ENCODE measurements at regions not wholly inside any gene's neighbourhood (a gene's known extent, or its start where the extent isn't known, plus 50 kb on each side); places are given as distances from the start of the nearest gene placed in this dataset.

GRCh38 chr2:74036010-74036409 lies 51.3 kb downstream of the TET3 start:
- WGBS, 2 donors: 94 to 95% methylated on average over 7 of the region's 7 CpGs
- Histone ChIP-seq H3K4me1 (ENCODE audit: control insufficient read depth in 2 of 2, insufficient read depth in 2 of 2, low read length in 1 of 2) (peaks cover 10 to 14% of the 10 kb centered on the region in 2 donors), H3K36me3 (ENCODE audit: control insufficient read depth in 2 of 2, insufficient read depth in 2 of 2, low read length in 1 of 2) (no peaks in the 10 kb centered on the region), H3K27me3 (ENCODE audit: control insufficient read depth in 1 of 2, insufficient read depth in 2 of 2, low read length in 2 of 2) (no peaks in the 10 kb centered on the region), H3K9me3 (ENCODE audit: control insufficient read depth in 2 of 2, insufficient read depth in 1 of 2, low read depth in 1 of 2, low read length in 1 of 2) (no peaks in the 10 kb centered on the region), H3K27ac (ENCODE audit: low read depth in 2 of 2, low read length in 1 of 2) (no peak overlapping the region), H3K4me3 (ENCODE audit: low read depth in 1 of 2, low read length in 2 of 2) (no peak overlapping the region)

DNA sequence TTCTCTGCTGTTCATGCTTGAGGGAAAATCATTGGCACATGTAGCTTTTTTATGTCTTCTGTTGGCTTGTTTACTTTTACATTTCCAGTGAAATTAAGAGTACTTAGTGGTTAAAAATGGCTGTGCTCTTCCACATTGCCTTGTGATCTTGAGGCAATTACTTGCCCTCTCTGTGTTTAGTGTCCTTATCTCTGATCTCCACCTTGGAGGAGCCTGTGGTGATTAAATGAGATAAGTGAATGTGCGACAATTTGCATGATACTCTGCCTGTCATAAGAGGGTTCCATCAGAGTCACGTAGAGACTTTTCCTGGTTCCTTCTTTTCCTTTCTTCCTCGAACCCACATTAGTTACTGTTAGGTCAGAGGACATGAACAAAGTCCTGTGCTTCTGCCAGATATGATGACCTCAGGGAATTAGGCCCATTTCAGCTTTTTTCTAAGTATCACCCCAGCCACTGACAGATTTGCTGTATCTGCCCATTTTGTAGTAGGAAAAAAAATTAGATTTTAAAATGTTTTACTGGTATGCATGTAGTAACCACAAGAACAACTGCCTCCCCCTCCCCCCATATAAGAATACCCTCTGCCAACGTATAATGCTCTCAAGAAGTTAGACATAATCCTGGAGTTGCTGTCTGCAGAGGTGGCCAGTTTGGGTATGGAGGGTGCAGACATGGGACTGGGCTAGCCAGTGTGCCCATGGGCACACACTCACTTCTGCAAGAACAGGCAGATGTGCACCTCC lies 51.9 kb downstream of the TET3 start:
- no peaks in the 10 kb centered on the region for H3K9me3 ChIP-seq (ENCODE audit: control insufficient read depth in 2 of 2, insufficient read depth in 1 of 2, low read depth in 1 of 2, low read length in 1 of 2)
- H3K36me3 ChIP-seq (ENCODE audit: control insufficient read depth in 2 of 2, insufficient read depth in 2 of 2, low read length in 1 of 2): no peaks in the 10 kb centered on the region
- 81 to 85% methylated on average over 4 of the region's 4 CpGs for WGBS, 2 donors
- H3K4me1 ChIP-seq (ENCODE audit: control insufficient read depth in 2 of 2, insufficient read depth in 2 of 2, low read length in 1 of 2): peaks cover 10 to 12% of the 10 kb centered on the region in 2 donors
- no peaks in the 10 kb centered on the region for H3K27me3 ChIP-seq (ENCODE audit: control insufficient read depth in 1 of 2, insufficient read depth in 2 of 2, low read length in 2 of 2)
- H3K4me3 ChIP-seq (ENCODE audit: low read depth in 1 of 2, low read length in 2 of 2): no peak overlapping the region
- no peak overlapping the region for H3K27ac ChIP-seq (ENCODE audit: low read depth in 2 of 2, low read length in 1 of 2)

GRCh38 chr2:74037379-74037860 lies 52.7 kb downstream of the TET3 start:
- Histone ChIP-seq H3K4me1 (ENCODE audit: control insufficient read depth in 2 of 2, insufficient read depth in 2 of 2, low read length in 1 of 2) (peaks cover 6 to 7% of the 10 kb centered on the region in 2 donors), H3K27me3 (ENCODE audit: control insufficient read depth in 1 of 2, insufficient read depth in 2 of 2, low read length in 2 of 2) (no peaks in the 10 kb centered on the region)
- WGBS, 2 donors: 57 to 81% methylated on average over 1 of the region's 1 CpG

DNA sequence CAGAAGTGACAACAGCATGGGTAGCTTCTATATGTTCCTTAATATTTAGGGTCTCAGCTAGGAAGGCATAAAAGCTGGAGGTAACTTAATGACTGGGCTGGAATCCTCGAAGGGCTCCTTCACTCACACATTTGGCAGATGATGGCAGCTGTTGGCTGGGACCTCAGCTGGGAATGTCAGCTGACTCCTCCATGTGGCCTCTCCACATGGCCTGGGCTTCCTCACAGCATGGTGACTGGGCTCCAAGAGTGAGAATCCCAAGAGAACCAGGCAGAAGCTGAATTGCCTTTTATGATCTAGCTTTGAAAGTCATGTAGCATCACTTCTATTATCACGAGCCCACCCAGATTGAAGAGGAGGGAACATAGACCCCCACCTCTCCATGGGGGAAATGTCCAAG lies 54.9 kb downstream of the TET3 start:
- H3K4me1 ChIP-seq (ENCODE audit: control insufficient read depth in 2 of 2, insufficient read depth in 2 of 2, low read length in 1 of 2): peaks cover 3 to 7% of the 10 kb centered on the region in 2 donors
- 79 to 89% methylated on average over 2 of the region's 2 CpGs for WGBS, 2 donors
- H3K4me3 ChIP-seq (ENCODE audit: low read depth in 1 of 2, low read length in 2 of 2): no peak overlapping the region
- no peaks in the 10 kb centered on the region for H3K27me3 ChIP-seq (ENCODE audit: control insufficient read depth in 1 of 2, insufficient read depth in 2 of 2, low read length in 2 of 2)
- no peaks in the 10 kb centered on the region for H3K9me3 ChIP-seq (ENCODE audit: control insufficient read depth in 2 of 2, insufficient read depth in 1 of 2, low read depth in 1 of 2, low read length in 1 of 2)
- H3K27ac ChIP-seq (ENCODE audit: low read depth in 2 of 2, low read length in 1 of 2): no peak overlapping the region
- H3K36me3 ChIP-seq (ENCODE audit: control insufficient read depth in 2 of 2, insufficient read depth in 2 of 2, low read length in 1 of 2): no peaks in the 10 kb centered on the region

More at GRCh38 chr2:74037379-74037860, 52.7 kb downstream of the TET3 start:
- H3K9me3 ChIP-seq (ENCODE audit: control insufficient read depth in 2 of 2, insufficient read depth in 1 of 2, low read depth in 1 of 2, low read length in 1 of 2): no peaks in the 10 kb centered on the region
- H3K4me3 ChIP-seq (ENCODE audit: low read depth in 1 of 2, low read length in 2 of 2): no peak overlapping the region
- no peaks in the 10 kb centered on the region for H3K36me3 ChIP-seq (ENCODE audit: control insufficient read depth in 2 of 2, insufficient read depth in 2 of 2, low read length in 1 of 2)
- no peak overlapping the region for H3K27ac ChIP-seq (ENCODE audit: low read depth in 2 of 2, low read length in 1 of 2)

- Histone ChIP-seq H3K4me1 (ENCODE audit: control insufficient read depth in 2 of 2, insufficient read depth in 2 of 2, low read length in 1 of 2) (peaks cover 3 to 7% of the 10 kb centered on the region in 2 donors), H3K27me3 (ENCODE audit: control insufficient read depth in 1 of 2, insufficient read depth in 2 of 2, low read length in 2 of 2) (no peaks in the 10 kb centered on the region), H3K27ac (ENCODE audit: low read depth in 2 of 2, low read length in 1 of 2) (no peak overlapping the region), H3K36me3 (ENCODE audit: control insufficient read depth in 2 of 2, insufficient read depth in 2 of 2, low read length in 1 of 2) (peaks cover under 1% of the 10 kb centered on the region in 2 donors), H3K4me3 (ENCODE audit: low read depth in 1 of 2, low read length in 2 of 2) (no peak overlapping the region), H3K9me3 (ENCODE audit: control insufficient read depth in 2 of 2, insufficient read depth in 1 of 2, low read depth in 1 of 2, low read length in 1 of 2) (no peaks in the 10 kb centered on the region)
- WGBS, 2 donors: 84 to 87% methylated on average over 3 of the region's 3 CpGs
Observed at GRCh38 chr2:74041182-74041581, 56.5 kb downstream of the TET3 start.

DNA sequence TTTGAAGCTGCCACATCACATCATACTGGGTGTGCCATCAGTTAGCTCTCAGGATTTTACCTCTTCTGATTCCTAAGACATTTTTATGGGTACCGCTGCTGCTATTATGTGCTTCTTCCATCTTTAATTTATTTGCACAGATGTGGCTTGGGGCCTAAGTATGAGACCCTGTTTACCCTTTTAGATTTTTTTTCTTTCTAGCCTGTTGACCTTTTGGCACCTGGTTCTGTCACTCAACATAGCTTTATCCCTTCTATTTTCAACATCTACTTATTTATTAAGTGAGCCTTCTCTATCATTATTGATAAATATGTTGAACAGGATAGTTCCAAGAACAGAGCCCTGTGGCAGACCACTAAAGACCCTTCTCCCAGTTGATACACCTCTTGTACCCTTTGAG lies 57.0 kb downstream of the TET3 start:
- Histone ChIP-seq H3K36me3 (ENCODE audit: control insufficient read depth in 2 of 2, insufficient read depth in 2 of 2, low read length in 1 of 2) (peaks cover 4 to 6% of the 10 kb centered on the region in 2 donors), H3K4me3 (ENCODE audit: low read depth in 1 of 2, low read length in 2 of 2) (no peak overlapping the region), H3K4me1 (ENCODE audit: control insufficient read depth in 2 of 2, insufficient read depth in 2 of 2, low read length in 1 of 2) (peaks cover 3 to 7% of the 10 kb centered on the region in 2 donors), H3K9me3 (ENCODE audit: control insufficient read depth in 2 of 2, insufficient read depth in 1 of 2, low read depth in 1 of 2, low read length in 1 of 2) (no peaks in the 10 kb centered on the region), H3K27ac (ENCODE audit: low read depth in 2 of 2, low read length in 1 of 2) (no peak overlapping the region), H3K27me3 (ENCODE audit: control insufficient read depth in 1 of 2, insufficient read depth in 2 of 2, low read length in 2 of 2) (no peaks in the 10 kb centered on the region)
- WGBS, 2 donors: 95 to 97% methylated on average over 1 of the region's 1 CpG

GRCh38 chr2:74042606-74043005 lies 57.9 kb downstream of the TET3 start:
- no peaks in the 10 kb centered on the region for H3K27me3 ChIP-seq (ENCODE audit: control insufficient read depth in 1 of 2, insufficient read depth in 2 of 2, low read length in 2 of 2)
- H3K4me1 ChIP-seq (ENCODE audit: control insufficient read depth in 2 of 2, insufficient read depth in 2 of 2, low read length in 1 of 2): peaks cover 4% of the 10 kb centered on the region in 2 donors
- no peak overlapping the region for H3K27ac ChIP-seq (ENCODE audit: low read depth in 2 of 2, low read length in 1 of 2)
- peaks cover 4 to 14% of the 10 kb centered on the region in 2 donors for H3K36me3 ChIP-seq (ENCODE audit: control insufficient read depth in 2 of 2, insufficient read depth in 2 of 2, low read length in 1 of 2)
- WGBS, 2 donors: 95% methylated on average over 3 of the region's 3 CpGs
- no peaks in the 10 kb centered on the region for H3K9me3 ChIP-seq (ENCODE audit: control insufficient read depth in 2 of 2, insufficient read depth in 1 of 2, low read depth in 1 of 2, low read length in 1 of 2)
- H3K4me3 ChIP-seq (ENCODE audit: low read depth in 1 of 2, low read length in 2 of 2): no peak overlapping the region

- Histone ChIP-seq H3K4me3 (ENCODE audit: low read depth in 1 of 2, low read length in 2 of 2) (no peak overlapping the region), H3K9me3 (ENCODE audit: control insufficient read depth in 2 of 2, insufficient read depth in 1 of 2, low read depth in 1 of 2, low read length in 1 of 2) (no peaks in the 10 kb centered on the region), H3K4me1 (ENCODE audit: control insufficient read depth in 2 of 2, insufficient read depth in 2 of 2, low read length in 1 of 2) (peaks cover 4 to 11% of the 10 kb centered on the region in 2 donors), H3K36me3 (ENCODE audit: control insufficient read depth in 2 of 2, insufficient read depth in 2 of 2, low read length in 1 of 2) (peaks cover 4 to 18% of the 10 kb centered on the region in 2 donors), H3K27me3 (ENCODE audit: control insufficient read depth in 1 of 2, insufficient read depth in 2 of 2, low read length in 2 of 2) (no peaks in the 10 kb centered on the region), H3K27ac (ENCODE audit: low read depth in 2 of 2, low read length in 1 of 2) (no peak overlapping the region)
- WGBS, 2 donors: 88 to 95% methylated on average over 6 of the region's 6 CpGs
Observed at GRCh38 chr2:74043345-74044329, 58.9 kb downstream of the TET3 start.

- Histone ChIP-seq H3K27me3 (ENCODE audit: control insufficient read depth in 1 of 2, insufficient read depth in 2 of 2, low read length in 2 of 2) (no peaks in the 10 kb centered on the region), H3K27ac (ENCODE audit: low read depth in 2 of 2, low read length in 1 of 2) (no peak overlapping the region), H3K36me3 (ENCODE audit: control insufficient read depth in 2 of 2, insufficient read depth in 2 of 2, low read length in 1 of 2) (peaks cover 4 to 23% of the 10 kb centered on the region in 2 donors), H3K4me1 (ENCODE audit: control insufficient read depth in 2 of 2, insufficient read depth in 2 of 2, low read length in 1 of 2) (peaks cover 4 to 18% of the 10 kb centered on the region in 2 donors), H3K4me3 (ENCODE audit: low read depth in 1 of 2, low read length in 2 of 2) (no peak overlapping the region), H3K9me3 (ENCODE audit: control insufficient read depth in 2 of 2, insufficient read depth in 1 of 2, low read depth in 1 of 2, low read length in 1 of 2) (no peaks in the 10 kb centered on the region)
- WGBS, 2 donors: 82 to 85% methylated on average over 3 of the region's 3 CpGs
Observed at GRCh38 chr2:74044999-74045398, 60.3 kb downstream of the TET3 start.

All from esophagus (tissue), 2 donors.